GM12878 (cell line): ENCODE measurements at regions not wholly inside any gene's neighbourhood (a gene's known extent, or its start where the extent isn't known, plus 50 kb on each side); places are given as distances from the start of the nearest gene placed in this dataset.
"Not testable (repeated sequence)": the region's sequence is repeated elsewhere in the genome, so short reads cannot be mapped to it uniquely, and the experiment has no call there.

Source experiments
- ATAC-seq: fragments of 200-7000 bp; cut with Tn5 transposase; 3 replicates; pipeline ENCODE4 v1.9.1; 2020; ENCODE audit warnings: mild to moderate bottlenecking, moderate library complexity
- BruUV-seq: library from RNA; stranded (reverse); fragments of 400-500 nt; replicated peaks from 2 replicates; lab custom pipeline; 2021; lab: Mats Ljungman, UMichigan
- CTCF ChIA-PET: fragments of 300-600 bp; sonication (Branson Sonifier 250); formaldehyde crosslinking; extraction: SDS; loops from one replicate; lab custom pipeline; 2021; ENCODE audit warnings: inconsistent platforms; lab: Yijun Ruan, JAX
- POLR2A ChIA-PET: fragments of 350-600 bp; formaldehyde crosslinking; extraction: SDS; loops from one replicate; lab custom pipeline; 2021; ENCODE audit warnings: inconsistent platforms; lab: Charles Lee
- RAD21 ChIA-PET: fragments of 300-600 bp; sonication (Branson Sonifier 250); formaldehyde crosslinking; loops from one replicate; lab custom pipeline; 2023; ENCODE audit warnings: antibody characterized with exemption; ENCODE audit not compliant: unreplicated experiment; lab: Charles Lee
- SMC1A ChIA-PET: fragments of 300-600 bp; sonication (Branson Sonifier 250); formaldehyde crosslinking; loops from one replicate; lab custom pipeline; 2023; ENCODE audit not compliant: unreplicated experiment, uncharacterized antibody; lab: Charles Lee
- DNase-seq: peaks from one replicate; pipeline ENCODE4 v3.0.0-alpha.2; 2011; ENCODE audit warnings: low read depth, low spot score
- FAIRE-seq: peaks from 3 replicates; lab custom pipeline; 2011; peaks lifted over from hg19 to GRCh38; lab: Jason Lieb, UNC
- H2AFZ ChIP-seq: 2 replicates; pipeline ENCODE4 v1.6.0; 2011; ENCODE audit warnings: low read depth, low read length, control low read depth; ENCODE audit not compliant: control insufficient read depth
- H3K27ac ChIP-seq: 2 replicates; pipeline ENCODE4 v1.5.1; 2011; ENCODE audit warnings: control low read depth; ENCODE audit not compliant: control insufficient read depth, insufficient read depth
- H3K27me3 ChIP-seq, 2 experiments: replicated peaks in 1 of 2; 2 replicates each; pipeline versions ENCODE4 v1.6.0 to v1.6.1; 2011; ENCODE audit warnings: low read length in 1 of 2; ENCODE audit not compliant: control insufficient read depth in 2 of 2, insufficient read depth in 2 of 2
- H3K36me3 ChIP-seq, 2 experiments: 2 replicates each; pipeline ENCODE4 v1.5.1; 2011; ENCODE audit warnings: low read length in 1 of 2; ENCODE audit not compliant: control insufficient read depth in 2 of 2, insufficient read depth in 2 of 2
- H3K4me1 ChIP-seq: 2 replicates; pipeline ENCODE4 v1.6.1; 2011; ENCODE audit warnings: mild to moderate bottlenecking, low read length, moderate library complexity, mixed read lengths; ENCODE audit not compliant: control insufficient read depth, insufficient read depth
- H3K4me2 ChIP-seq: 2 replicates; pipeline ENCODE4 v1.6.0; 2011; ENCODE audit warnings: control low read depth; ENCODE audit not compliant: control insufficient read depth, insufficient read depth
- H3K4me3 ChIP-seq: fragments of 200-600 bp; sonication (generic); 2 replicates; pipeline ENCODE4 v1.5.1; 2016
- H3K79me2 ChIP-seq: 2 replicates; pipeline ENCODE4 v1.6.0; 2011; ENCODE audit warnings: low read length; ENCODE audit not compliant: control insufficient read depth, insufficient read depth
- H3K9ac ChIP-seq: 2 replicates; pipeline ENCODE4 v1.8.0; 2011; ENCODE audit warnings: low read length, control low read depth, mixed read lengths; ENCODE audit not compliant: control insufficient read depth, insufficient read depth
- H3K9me3 ChIP-seq: replicated peaks from 3 replicates; pipeline ENCODE4 v1.5.1; 2011; ENCODE audit warnings: mild to moderate bottlenecking, low read length; ENCODE audit not compliant: control insufficient read depth, insufficient read depth
- H4K20me1 ChIP-seq: 2 replicates; pipeline ENCODE4 v1.6.0; 2011; ENCODE audit not compliant: control insufficient read depth, insufficient read depth
- POLR2AphosphoS2 ChIP-seq: IDR thresholded peaks from 2 replicates; pipeline ENCODE4 v1.6.1; 2011; ENCODE audit warnings: low read depth, mild to moderate bottlenecking, low read length, improper control_type of control experiment, moderate library complexity
- WGBS: methylation state at CpG from one replicate; pipeline ENCODE4 v1.1.6; 2016; ENCODE audit warnings: low lambda C conversion rate; ENCODE audit not compliant: insufficient replicate concordance, insufficient coverage; ENCODE audit errors: missing lambda C conversion rate; 5-methylcytosine and 5-hydroxymethylcytosine counted together
- in situ Hi-C: fragments of 300-500 bp; cut with MboI; formaldehyde crosslinking; loops from 9 replicates; pipeline ENCODE4 v1.14.3; 2018; ENCODE audit warnings: mixed read lengths
- intact Hi-C: fragments of 100-400 bp; cut with micrococcal nuclease; formaldehyde crosslinking; loops from one replicate; pipeline ENCODE4 v1.14.2; 2022; ENCODE audit not compliant: unreplicated experiment
- TF ChIP-seq, protein P1 (sequence below): fragments of 450-650 bp; IDR thresholded peaks from 2 replicates; pipeline ENCODE4 v1.6.1; 2016; ENCODE audit warnings: mild to moderate bottlenecking, moderate library complexity, borderline replicate concordance

DNA sequence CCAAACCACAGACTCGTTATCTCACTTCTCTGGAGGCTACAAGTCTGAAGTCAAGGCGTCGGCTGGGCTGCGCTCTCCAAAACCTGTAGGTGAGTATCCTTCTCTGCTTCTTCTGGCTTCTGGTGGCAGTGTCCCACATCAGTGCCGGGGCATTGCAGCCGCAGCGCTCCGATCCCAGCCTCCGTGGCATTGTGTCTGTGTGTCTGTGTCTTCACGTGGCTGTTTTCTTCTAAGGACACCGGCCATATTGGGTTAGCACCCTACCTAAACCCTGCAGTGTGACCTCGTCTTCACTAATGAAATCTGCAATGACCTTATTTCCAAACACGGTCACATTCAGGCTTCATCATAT is 584.9 kb upstream of the COBL start (continued):
- TF ChIP-seq, protein P1, sequence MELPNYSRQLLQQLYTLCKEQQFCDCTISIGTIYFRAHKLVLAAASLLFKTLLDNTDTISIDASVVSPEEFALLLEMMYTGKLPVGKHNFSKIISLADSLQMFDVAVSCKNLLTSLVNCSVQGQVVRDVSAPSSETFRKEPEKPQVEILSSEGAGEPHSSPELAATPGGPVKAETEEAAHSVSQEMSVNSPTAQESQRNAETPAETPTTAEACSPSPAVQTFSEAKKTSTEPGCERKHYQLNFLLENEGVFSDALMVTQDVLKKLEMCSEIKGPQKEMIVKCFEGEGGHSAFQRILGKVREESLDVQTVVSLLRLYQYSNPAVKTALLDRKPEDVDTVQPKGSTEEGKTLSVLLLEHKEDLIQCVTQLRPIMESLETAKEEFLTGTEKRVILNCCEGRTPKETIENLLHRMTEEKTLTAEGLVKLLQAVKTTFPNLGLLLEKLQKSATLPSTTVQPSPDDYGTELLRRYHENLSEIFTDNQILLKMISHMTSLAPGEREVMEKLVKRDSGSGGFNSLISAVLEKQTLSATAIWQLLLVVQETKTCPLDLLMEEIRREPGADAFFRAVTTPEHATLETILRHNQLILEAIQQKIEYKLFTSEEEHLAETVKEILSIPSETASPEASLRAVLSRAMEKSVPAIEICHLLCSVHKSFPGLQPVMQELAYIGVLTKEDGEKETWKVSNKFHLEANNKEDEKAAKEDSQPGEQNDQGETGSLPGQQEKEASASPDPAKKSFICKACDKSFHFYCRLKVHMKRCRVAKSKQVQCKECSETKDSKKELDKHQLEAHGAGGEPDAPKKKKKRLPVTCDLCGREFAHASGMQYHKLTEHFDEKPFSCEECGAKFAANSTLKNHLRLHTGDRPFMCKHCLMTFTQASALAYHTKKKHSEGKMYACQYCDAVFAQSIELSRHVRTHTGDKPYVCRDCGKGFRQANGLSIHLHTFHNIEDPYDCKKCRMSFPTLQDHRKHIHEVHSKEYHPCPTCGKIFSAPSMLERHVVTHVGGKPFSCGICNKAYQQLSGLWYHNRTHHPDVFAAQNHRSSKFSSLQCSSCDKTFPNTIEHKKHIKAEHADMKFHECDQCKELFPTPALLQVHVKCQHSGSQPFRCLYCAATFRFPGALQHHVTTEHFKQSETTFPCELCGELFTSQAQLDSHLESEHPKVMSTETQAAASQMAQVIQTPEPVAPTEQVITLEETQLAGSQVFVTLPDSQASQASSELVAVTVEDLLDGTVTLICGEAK = no peak
- no peak for TF ChIP-seq POLR2AphosphoS2
- TF ChIP-seq, all 136 proteins: peak for 0

DNA sequence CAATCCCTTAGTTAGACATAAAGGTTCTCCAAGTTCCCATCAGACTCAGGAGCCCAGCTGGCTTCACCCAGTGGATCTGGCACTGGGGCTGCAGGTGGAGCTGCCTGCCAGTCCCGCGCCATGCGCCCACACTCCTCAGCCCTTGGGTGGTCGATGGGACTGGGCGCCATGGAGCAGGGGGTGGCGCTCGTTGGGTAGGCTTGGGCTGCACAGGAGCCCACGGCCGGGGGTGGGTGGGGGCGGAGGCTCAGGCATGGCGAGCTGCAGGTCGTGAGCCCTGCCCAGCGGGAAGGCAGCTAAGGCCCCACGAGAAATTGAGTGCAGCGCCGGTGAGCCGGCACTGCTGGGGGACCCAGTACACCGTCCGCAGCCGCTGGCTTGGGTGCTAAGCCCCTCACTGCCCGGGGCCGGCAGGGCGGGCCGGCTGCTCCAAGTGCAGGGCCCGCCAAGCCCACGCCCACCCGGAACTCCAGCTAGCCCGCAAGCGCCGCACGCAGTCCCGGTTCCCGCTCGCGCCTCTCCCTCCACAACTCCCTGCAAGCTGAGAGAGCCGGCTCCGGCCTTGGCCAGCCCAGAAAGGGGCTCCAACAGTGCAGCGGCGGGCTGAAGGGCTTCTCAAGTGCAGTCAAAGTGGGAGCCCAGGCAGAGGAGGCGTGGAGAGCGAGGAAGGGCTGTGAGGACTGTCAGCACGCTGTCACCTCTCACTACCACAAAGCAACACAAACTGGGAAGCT is 584.3 kb upstream of the COBL start:
- H3K36me3 ChIP-seq, SMC1A ChIA-PET, intact Hi-C loops, BruUV-seq, H3K9ac ChIP-seq, DNase-seq, FAIRE-seq, RAD21 ChIA-PET, H3K4me3 ChIP-seq, H3K4me2 ChIP-seq, H3K4me1 ChIP-seq, H3K9me3 ChIP-seq, H2AFZ ChIP-seq, ATAC-seq, H4K20me1 ChIP-seq, CTCF ChIA-PET, in situ Hi-C loops, H3K79me2 ChIP-seq, H3K27me3 ChIP-seq, POLR2A ChIA-PET, H3K27ac ChIP-seq: not testable (repeated sequence)
- WGBS = 72% methylated on average over 31 of the region's 42 CpGs
